ENCODE measurements at regions not wholly inside any gene's neighbourhood (a gene's known extent, or its start where the extent isn't known, plus 50 kb on each side); places are given as distances from the start of the nearest gene placed in this dataset.
A peak's percentile ranks its signal among the peaks of the same experiment; 100 is the strongest.
"Not testable (repeated sequence)": the region's sequence is repeated elsewhere in the genome, so short reads cannot be mapped to it uniquely, and the experiment has no call there.

DNA sequence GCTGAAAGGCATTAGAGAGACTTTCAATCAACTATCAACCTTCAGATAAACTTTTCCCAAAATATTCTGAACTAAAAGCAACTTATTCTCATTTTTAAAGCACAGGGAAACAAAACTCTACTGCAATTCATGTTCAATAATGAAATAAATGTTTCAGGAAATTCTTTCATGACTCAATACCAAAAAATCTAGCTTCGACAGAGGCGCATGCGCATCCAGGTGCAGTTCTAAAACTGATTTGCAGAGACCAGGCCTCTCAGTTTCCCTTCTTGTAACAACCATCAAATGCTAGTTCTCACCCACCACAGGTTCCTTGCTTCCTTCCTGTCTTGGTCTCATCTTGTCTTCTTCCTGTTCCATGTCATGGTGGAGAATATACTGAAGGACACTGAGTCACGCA, 55.3 kb upstream of the NRBF2 start:
- DNase-seq (ENCODE audit: extremely low read depth in 1 of 11, low read depth in 9 of 11, low spot score in 4 of 11), result no peak

DNA sequence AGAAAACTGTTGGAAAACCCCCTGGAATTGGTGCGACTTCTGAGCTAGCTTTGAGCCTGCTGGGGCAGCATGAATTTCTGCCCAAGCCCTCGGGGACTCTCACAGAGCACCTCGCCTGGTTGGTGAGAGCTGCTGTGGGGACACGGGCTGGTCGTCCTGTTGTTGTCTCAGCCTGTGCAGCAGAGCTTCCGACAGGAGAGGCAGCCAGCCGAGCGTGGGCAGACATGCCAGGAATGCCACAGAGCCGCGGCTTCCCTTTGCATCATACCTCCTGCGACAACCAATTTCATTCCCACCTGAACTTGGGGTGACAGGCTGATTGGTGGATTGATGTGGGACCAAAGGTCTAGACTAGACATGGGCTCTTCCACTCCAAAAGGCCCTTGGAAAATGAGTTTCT, 60.2 kb upstream of the NRBF2 start:
- DNase-seq (ENCODE audit: extremely low read depth in 1 of 11, low read depth in 9 of 11, low spot score in 4 of 11), result no peak

DNA sequence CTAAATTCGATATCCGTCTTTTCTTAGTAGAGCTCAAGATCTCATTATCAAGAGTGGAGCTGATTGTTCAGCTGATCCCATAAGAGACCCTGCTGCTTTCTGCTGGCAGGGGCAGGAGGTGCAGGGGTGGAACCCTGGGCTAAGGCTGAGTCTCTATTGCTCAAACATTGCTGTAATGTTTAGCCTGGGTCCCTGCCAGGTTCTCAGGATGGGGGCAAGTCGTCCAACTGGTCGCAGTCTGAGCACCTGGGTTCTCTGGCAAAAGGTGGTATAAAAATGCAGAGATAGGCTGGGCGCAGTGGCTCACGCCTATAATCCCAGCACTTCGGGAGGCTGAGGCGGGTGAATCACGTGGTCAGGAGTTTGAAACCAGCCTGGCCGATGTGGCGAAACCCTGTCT, 62.0 kb upstream of the NRBF2 start:
- DNase-seq (ENCODE audit: extremely low read depth in 1 of 11, low read depth in 9 of 11, low spot score in 4 of 11), result no peak

DNA sequence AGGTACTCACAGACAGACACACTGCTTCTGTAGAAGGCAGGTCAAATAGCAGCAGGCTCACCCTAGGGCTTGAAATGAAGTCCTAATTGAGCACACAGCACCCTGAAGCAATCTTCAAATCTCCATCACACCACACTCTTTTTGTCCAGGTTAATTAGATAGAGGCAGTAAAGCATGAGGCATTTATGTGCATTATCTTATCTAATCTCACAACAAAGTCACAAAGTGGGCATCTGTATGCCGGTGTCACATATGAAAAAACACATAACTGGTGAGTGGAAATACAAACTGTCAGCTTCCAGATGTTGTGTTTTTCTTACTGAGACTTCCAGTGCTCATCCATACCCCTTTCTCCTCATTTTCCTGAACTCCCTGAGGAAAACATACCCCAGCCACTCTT, 63.8 kb upstream of the NRBF2 start:
- DNase-seq (ENCODE audit: extremely low read depth in 1 of 11, low read depth in 9 of 11, low spot score in 4 of 11), result no peak

DNA sequence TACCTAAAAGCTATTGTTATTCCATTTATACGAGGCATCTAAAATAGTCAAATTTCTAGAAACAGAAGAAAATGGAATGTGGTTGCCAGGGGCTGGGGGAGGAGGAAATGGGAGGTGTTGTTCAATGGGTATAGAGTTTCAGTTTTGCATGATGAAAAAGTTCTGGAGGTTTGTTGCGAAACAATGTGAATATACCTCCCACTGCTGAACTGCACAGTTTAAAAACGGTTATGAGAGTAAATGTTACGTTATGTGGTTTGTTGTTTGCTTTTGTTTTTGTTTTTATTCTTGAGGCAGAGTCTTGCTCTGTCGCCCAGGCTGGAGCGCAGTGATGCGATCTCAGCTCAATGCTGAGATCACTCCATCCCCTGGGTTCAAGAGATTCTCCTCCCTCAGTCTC, 64.9 kb upstream of the NRBF2 start:
- no peak for DNase-seq (ENCODE audit: extremely low read depth in 1 of 11, low read depth in 9 of 11, low spot score in 4 of 11)

DNA sequence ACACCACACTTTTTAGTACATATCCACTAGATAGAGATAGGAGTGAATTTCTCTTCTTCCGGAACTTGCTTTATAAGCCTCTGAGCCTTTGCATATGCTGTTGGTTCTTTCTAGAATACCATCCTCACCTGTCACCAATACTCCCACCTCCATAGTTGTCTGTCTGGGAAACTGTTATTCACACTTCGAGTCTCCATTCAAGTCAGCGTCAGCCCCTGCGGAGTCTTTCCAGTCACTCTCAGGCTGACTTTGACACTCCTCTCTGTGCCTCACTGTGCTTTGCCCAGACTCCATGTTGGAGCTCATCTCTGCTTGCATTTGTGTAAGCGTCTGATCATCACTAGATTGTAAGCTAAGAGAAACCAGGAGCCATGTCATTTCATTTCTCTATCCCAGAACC, 66.5 kb upstream of the NRBF2 start:
- DNase-seq (ENCODE audit: extremely low read depth in 1 of 11, low read depth in 9 of 11, low spot score in 4 of 11), result no peak

DNA sequence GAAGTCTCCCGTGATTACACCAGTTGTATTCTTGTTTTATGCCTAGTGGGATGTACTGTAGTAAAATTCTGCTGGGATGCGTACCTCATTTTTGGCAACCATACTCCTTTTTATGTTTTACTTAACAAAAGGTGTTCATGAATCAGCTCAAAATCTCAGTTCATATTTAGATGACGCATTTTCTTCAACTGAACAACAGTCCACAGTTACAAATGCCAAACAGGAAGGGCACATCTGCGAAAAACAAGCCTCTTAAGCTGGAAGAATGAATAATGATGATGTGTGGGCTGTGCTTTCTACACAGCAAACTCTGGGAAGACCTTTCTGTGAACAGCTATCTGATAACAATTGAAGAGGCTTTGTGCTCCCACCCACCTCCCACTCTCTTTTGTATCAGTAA, 68.4 kb upstream of the NRBF2 start:
- no peak for DNase-seq (ENCODE audit: extremely low read depth in 1 of 11, low read depth in 9 of 11, low spot score in 4 of 11)

DNA sequence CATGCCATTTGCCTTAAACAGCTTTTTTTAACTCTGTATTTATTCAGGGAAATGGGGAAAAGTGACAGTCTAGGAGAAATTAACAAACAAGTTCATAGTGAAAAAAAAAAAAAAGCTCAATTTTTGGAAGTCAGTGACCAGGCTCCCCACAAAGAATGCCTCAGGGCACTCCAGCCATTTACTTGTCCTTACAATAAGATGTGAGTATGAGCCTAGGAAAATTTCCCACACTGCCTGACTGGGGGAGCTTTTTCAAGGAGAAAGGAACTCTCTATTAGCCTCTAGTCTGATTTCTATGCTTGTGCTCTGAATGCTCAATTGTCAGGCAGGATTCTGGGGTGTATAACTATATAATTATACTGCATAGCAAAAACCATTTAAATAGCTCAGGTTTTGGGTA, 74.9 kb upstream of the NRBF2 start:
- DNase-seq (ENCODE audit: extremely low read depth in 1 of 11, low read depth in 9 of 11, low spot score in 4 of 11), result no peak

DNA sequence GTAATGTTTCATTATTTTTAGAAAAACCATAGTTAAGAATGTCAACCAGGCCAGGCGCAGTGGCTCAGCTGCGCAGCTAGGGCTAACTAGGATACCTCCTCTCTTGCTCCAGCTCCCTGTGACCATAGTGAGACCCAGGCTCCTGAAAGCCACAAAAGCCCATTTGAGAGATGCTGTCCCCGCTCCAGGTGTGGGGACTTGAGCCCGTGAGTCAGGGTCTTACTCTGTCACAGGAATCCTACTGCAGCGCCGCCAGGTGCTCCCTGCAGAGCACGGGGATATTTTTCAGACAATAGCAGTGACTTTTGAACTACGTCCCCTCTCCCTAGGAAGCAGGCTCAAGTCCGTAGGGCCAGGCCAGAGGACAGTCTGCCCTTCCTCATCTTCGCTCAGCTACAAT, 75.6 kb upstream of the NRBF2 start:
- no peak for DNase-seq (ENCODE audit: extremely low read depth in 1 of 11, low read depth in 9 of 11, low spot score in 4 of 11)

DNA sequence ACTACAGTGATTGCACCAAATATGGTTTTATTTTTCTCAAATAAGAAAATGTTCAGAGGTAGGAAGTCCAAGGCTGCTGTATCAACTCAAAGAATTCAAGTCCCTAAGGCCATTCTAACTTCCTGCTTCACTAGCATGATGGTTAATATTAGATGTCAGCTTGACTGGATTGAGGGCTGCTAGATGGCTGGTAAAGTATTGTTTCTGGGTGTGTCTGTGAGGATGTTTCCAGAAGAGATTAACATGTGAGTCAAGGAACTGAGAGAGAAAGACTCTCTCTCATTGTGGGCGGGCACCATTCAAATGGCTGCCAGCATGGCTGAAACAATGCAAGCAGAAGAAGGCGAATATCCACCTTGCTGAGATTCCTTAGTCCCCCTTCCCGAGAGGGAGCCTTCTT, 77.4 kb upstream of the NRBF2 start:
- no peak for DNase-seq (ENCODE audit: extremely low read depth in 1 of 11, low read depth in 9 of 11, low spot score in 4 of 11)

DNA sequence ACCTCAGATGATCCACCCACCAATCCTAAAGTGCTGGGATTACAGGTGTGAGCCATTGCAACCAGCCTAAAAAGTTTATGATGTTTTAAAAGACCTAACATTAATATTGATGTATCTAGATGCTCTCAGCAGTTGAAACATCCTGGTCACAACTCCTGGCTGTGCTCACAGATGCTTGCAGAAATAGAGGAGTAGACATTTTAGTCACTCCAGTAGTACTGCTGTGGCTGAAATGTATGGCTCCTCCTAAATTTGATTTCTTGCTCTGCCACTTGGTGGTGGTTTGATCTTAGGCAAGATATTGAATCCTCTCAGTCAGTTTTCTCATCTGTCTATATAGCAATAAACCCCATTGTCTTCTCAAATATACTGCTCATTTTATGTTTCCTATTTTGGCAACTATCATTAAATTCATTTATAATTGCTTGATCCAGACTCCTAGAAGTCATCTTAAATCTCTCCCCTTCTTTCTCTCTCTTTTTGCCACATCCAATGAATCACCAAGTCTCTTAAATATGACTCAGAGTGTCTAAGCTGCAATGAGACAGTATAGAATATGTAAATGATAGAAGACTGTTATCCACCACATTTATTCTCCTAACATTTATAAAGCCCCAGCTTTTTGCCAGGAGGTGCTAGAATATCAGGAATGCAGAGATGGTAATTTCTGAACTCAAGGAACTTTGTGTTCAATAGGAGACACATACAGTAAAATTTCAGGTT, 78.1 kb upstream of the NRBF2 start:
- no peak for DNase-seq (ENCODE audit: extremely low read depth in 1 of 11, low read depth in 9 of 11, low spot score in 4 of 11)

DNA sequence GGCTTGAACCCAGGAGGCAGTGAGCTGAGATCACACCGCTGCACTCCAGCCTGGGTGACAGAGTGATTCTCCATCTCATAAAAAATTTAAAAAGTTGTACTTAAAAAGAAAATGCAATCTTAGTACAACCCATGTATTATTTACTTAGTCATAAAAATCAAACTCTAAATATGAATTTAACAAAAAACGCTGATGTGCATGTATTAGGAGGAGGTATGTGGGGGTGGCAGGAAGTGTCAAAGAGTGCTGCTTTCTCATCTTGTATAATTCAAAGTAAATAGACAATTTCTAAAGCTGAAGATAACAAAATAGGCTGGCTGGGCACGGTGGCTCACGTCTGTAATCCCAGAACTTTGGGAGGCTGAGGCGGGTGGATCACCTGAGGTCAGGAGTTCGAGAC, 81.0 kb upstream of the NRBF2 start:
- DNase-seq (ENCODE audit: extremely low read depth in 1 of 11, low read depth in 9 of 11, low spot score in 4 of 11), result no peak

DNA sequence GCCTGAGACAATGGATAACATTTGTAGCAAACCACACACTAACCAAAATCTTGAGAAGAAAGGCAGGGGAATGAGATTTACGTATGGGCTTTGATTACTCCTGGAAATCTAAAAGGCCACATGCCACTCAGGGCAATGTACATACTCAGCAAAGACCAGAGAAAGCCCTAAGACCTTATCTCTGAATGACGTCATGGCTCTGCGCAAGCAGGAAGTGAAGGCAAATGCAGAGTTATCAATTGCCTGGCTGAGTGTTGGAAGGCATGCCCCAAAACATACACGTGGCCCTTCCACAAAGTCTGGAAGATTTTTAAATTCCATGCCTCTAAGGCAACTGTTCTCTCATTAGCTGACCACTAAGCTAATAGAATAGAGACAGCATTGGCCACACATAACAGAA, 90.9 kb upstream of the NRBF2 start:
- no peak for DNase-seq (ENCODE audit: extremely low read depth in 1 of 11, low read depth in 9 of 11, low spot score in 4 of 11)

DNA sequence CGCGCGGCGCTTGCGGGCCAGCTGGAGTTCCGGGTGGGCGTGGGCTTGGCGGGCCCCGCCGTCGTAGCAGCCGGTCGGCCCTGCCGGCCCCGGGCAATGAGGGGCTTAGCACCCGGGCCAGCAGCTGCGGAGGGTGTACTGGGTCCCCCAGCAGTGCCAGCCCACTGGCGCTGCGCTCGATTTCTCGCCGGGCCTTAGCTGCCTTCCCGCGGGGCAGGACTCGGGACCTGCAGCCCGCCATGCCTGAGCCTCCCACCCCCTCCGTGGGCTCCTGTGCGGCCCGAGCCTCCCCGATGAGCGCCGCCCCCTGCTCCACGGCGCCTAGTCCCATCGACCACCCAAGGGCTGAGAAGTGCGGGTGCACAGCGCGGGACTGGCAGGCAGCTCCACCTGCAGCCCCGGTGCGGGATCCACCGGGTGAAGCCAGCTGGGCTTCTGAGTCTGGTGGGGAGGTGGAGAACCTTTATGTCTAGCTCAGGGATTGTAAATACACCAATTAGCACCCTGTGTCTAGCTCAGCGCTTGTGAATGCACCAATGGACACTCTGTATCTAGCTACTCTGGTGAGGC, 99.4 kb upstream of the NRBF2 start:
- not testable (repeated sequence) for DNase-seq (ENCODE audit: extremely low read depth in 1 of 11, low read depth in 9 of 11, low spot score in 4 of 11)

DNA sequence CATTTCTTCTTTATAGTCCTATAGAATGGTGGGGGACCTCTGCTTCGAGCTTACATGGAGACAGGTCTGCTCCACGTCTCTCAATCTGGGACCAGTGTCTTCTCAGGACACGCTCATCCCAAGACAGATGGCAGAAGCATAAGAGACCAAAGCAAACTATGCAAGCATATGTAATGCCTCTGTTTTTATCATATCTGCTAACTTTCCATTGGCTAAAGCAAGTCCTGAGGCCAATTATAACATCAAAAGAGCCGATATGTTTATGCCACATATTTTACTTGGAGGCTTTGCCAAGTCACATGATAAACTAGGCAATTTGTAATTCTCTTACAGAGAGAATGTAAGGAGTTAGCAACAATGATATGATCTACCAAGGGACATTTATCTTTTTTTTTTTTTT, 102.6 kb upstream of the NRBF2 start:
- peak in 1 of 11 donors; percentile 1 for DNase-seq (ENCODE audit: extremely low read depth in 1 of 11, low read depth in 9 of 11, low spot score in 4 of 11)

DNA sequence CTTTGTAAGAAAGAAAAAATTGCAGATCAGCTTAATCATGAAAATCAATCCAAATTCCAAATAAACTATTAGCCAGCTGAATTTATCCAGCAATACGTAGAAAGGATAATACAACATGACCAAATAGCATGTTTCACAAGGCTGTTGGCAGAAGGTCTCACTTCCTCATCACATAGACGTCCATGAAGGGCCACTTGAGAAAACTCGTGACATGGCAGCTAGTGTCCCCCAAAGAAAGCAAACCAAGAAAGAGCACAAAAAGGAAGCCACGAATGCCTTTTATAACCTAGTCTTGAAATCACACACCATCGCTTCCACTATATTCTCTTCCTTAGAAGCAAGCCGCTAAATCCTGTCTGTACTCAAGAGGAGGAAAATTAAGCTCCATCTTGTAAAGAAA, 105.6 kb upstream of the NRBF2 start:
- DNase-seq (ENCODE audit: extremely low read depth in 1 of 11, low read depth in 9 of 11, low spot score in 4 of 11), result no peak

DNA sequence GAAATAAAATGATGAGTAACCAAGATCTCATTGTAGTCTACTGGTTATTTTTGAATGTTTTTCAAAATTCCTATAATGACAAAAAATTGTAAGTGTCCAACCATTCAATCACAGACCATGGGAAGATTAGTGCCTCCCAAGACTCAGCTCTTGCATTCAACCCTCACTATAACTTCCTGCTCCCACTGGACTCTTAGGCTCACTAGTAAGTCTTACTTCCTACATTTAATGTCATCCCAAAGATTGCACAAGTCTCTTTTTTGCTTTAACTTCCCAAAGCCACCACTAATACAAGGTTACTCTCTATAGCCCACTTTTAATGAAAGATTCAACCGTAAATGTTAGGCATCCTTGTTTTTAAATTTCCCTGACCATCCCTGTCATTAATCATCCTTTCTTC, 111.9 kb upstream of the NRBF2 start:
- DNase-seq (ENCODE audit: extremely low read depth in 1 of 11, low read depth in 9 of 11, low spot score in 4 of 11), result no peak

DNA sequence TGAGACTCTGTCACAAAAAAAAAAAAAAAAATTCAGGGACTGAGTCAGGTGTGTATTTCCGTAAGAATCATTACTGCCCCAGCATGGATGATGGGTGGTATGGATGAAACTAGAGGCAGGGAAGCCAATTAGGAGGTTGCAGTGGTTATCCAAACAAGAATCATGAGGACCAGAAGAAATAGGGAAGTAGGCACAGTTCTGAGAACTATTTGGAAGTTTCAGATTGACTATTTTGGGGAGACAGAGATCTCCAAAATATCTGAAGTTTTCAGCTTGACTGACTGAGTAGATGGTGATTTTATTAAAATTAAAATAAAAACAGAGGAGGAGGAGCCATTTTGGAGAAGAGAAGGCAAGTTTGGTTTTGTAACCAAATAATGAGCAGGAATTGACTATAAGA, 119.4 kb upstream of the NRBF2 start:
- no peak for DNase-seq (ENCODE audit: extremely low read depth in 1 of 11, low read depth in 9 of 11, low spot score in 4 of 11)

DNA sequence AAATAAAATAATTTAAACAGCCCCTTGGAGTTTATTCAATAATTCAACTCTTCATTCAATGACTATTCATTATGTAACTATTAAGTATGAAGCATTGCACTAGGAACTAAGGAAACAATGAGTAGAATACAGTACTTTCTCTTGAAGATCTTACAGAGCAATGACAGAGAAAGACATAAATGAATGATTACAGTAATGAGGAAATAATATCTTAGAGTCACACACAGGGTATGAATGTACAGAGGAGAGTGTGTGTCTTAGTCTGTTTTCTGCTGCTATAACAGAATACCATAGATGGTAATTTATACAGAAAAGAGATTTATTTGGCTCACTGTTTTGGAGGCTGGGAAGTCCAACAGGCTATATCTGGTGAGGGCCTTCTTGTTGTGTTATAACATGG, 120.5 kb upstream of the NRBF2 start:
- no peak for DNase-seq (ENCODE audit: extremely low read depth in 1 of 11, low read depth in 9 of 11, low spot score in 4 of 11)

DNA sequence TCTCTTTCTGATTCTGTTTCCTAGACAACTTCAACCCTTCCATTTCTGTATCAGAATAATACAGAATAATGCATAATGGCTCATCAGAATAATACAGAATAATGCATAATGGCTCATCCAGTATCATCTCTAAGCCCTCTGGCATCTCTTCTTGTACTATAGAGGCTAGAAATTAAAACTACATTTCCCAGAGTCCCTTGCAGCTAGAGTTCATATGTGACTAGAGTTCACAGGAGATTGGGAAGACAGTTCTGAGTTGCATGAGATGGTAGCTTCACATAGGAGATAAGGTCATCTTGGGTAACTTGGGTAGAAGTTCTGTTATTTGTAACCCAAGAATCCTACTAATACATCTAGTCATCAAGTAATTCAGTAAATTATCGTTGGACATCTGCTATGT, 122.9 kb upstream of the NRBF2 start:
- no peak for DNase-seq (ENCODE audit: extremely low read depth in 1 of 11, low read depth in 9 of 11, low spot score in 4 of 11)

DNA sequence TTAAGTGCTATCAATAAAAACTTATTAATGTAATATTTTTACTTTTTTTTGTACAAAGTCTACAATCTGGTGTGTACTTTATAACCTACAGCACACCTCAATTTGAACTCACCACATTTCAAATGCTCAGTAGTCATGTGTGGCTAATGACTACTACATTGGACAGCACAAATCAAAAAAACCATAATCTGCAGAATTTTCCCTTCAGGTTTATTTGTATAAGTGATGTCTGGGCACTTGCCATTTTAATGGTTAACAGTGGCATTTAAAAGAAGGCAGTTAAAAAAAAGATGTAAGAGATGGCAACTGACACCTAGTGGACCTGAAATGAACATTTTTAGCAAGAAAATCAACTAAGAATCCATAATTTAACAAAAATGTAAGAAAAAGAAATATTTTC, 124.6 kb upstream of the NRBF2 start:
- DNase-seq (ENCODE audit: extremely low read depth in 1 of 11, low read depth in 9 of 11, low spot score in 4 of 11), result no peak

Measured in renal cortex interstitium (tissue), 11 donors.